ENCODE measurements at regions not wholly inside any gene's neighbourhood (a gene's known extent, or its start where the extent isn't known, plus 50 kb on each side); places are given as distances from the start of the nearest gene placed in this dataset.

DNA sequence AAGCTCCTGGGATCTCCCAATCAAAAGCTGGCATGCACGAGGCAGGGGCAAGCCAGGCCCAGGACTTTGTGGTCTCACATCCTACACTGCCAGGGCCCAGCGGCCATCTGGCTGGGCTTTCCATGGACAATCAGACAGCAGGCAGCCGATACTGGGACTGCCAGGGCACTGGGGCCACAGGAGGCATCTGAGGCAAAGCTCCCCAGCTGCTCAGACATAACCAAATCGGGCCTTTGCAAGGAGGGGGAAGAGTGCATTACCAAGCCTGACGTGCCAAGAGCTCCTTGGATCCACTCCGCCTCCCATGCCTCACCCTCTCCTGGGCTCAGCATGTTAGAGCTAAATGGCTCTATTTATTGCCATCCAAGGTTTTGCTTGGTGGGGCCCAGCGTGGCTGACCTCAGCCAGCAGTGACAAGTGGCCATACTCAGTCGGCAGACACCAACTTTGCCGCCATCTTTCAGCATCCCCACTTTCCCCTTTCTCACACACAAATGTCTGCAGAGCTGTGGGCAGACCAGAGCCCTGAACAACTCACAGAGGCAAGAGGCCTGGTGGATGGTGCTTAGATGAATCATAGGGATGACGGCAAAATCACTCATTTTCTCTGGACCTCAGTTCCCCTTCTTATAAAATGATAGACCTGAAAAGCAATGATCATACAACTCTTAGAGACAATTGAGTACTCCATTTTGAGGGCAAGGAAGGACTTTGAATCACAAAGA is 200.8 kb downstream of the TTC32 start:
- TF ChIP-seq, protein P1, sequence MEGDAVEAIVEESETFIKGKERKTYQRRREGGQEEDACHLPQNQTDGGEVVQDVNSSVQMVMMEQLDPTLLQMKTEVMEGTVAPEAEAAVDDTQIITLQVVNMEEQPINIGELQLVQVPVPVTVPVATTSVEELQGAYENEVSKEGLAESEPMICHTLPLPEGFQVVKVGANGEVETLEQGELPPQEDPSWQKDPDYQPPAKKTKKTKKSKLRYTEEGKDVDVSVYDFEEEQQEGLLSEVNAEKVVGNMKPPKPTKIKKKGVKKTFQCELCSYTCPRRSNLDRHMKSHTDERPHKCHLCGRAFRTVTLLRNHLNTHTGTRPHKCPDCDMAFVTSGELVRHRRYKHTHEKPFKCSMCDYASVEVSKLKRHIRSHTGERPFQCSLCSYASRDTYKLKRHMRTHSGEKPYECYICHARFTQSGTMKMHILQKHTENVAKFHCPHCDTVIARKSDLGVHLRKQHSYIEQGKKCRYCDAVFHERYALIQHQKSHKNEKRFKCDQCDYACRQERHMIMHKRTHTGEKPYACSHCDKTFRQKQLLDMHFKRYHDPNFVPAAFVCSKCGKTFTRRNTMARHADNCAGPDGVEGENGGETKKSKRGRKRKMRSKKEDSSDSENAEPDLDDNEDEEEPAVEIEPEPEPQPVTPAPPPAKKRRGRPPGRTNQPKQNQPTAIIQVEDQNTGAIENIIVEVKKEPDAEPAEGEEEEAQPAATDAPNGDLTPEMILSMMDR (IDR thresholded peaks at IDR 0.05): no peak
- no peak for TF ChIP-seq POLR2A (IDR thresholded peaks at IDR 0.05)
